RWPE1 (cell line): ENCODE measurements at regions not wholly inside any gene's neighbourhood (a gene's known extent, or its start where the extent isn't known, plus 50 kb on each side); places are given as distances from the start of the nearest gene placed in this dataset.

Source experiments
- CTCF ChIA-PET: fragments of 350-600 bp; sonication (Branson Sonifier 250); formaldehyde crosslinking; extraction: SDS; loops from one replicate; lab custom pipeline; 2021; lab: Yijun Ruan, JAX
- POLR2A ChIA-PET: fragments of 400-600 bp; formaldehyde crosslinking; extraction: SDS; loops from one replicate; lab custom pipeline; 2020; ENCODE audit warnings: antibody characterized with exemption; ENCODE audit not compliant: low non-redundant PET; lab: Yijun Ruan, JAX
- DNase-seq: peaks from one replicate; pipeline ENCODE4 v3.0.0; 2012; ENCODE audit warnings: low spot score
- H3K27ac ChIP-seq: fragments of 450-650 bp; 2 replicates; pipeline ENCODE4 v1.5.1; 2017
- TF ChIP-seq, protein P1 (sequence below): fragments of 450-650 bp; conservative IDR thresholded peaks from 2 replicates; pipeline ENCODE4 v1.5.1; 2017; ENCODE audit warnings: low read depth, mild to moderate bottlenecking

DNA sequence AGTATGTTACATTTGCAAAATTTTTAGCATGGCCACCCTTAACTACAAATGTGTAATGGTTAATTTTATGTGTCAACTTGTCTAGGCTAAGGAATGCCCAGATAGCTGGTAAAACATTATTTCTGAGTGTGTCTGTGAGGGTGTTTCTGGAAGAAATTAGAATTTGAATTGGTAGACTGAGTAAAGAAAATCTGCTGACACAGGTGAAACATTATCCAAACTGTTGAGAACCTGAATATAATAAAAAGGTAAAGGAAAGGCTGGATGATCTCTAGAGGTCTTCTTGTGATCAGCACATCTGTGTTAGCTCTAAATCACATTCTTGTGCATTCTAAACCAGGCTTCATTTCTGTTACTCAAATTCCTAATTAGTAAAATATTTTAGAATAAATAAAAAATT, 100.8 kb downstream of the UCHL5 start:
- ChIA-PET POLR2A (no interaction called here), CTCF (interaction anchor here (0.7 to 0.9 kb wide), 2 partner anchors 97 to 538 kb away, joined by 3 read pairs; no protein-coding TSS in a partner anchor)
- no peak for DNase-seq
- TF ChIP-seq, protein P1, sequence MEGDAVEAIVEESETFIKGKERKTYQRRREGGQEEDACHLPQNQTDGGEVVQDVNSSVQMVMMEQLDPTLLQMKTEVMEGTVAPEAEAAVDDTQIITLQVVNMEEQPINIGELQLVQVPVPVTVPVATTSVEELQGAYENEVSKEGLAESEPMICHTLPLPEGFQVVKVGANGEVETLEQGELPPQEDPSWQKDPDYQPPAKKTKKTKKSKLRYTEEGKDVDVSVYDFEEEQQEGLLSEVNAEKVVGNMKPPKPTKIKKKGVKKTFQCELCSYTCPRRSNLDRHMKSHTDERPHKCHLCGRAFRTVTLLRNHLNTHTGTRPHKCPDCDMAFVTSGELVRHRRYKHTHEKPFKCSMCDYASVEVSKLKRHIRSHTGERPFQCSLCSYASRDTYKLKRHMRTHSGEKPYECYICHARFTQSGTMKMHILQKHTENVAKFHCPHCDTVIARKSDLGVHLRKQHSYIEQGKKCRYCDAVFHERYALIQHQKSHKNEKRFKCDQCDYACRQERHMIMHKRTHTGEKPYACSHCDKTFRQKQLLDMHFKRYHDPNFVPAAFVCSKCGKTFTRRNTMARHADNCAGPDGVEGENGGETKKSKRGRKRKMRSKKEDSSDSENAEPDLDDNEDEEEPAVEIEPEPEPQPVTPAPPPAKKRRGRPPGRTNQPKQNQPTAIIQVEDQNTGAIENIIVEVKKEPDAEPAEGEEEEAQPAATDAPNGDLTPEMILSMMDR: no peak
- no peak overlapping the region for H3K27ac ChIP-seq

DNA sequence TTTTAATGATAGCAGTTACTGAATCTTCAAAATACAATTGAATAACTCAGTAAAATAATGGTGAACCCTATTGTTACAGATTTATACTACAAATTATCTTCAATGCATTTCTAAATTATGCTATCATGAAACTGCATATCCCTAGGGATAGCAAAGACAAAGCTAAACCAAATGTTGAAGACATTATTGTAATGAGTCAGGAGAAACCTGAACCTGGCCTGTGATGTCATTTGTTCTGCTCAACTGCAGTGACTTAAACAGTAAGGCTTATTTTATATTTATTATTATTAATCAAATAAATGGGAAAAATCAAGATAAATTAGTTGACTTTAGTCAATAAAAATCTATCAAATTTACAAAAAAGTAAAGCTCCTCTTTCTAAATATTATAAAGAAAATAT, 100.3 kb downstream of the UCHL5 start:
- no peak for DNase-seq
- CTCF ChIA-PET: interaction anchor here (0.9 kb wide), 1 partner anchor 98 kb away, joined by 3 read pairs; no protein-coding TSS in a partner anchor
- TF ChIP-seq, protein P1: no peak
- POLR2A ChIA-PET: no interaction called here
- H3K27ac ChIP-seq: no peak overlapping the region

DNA sequence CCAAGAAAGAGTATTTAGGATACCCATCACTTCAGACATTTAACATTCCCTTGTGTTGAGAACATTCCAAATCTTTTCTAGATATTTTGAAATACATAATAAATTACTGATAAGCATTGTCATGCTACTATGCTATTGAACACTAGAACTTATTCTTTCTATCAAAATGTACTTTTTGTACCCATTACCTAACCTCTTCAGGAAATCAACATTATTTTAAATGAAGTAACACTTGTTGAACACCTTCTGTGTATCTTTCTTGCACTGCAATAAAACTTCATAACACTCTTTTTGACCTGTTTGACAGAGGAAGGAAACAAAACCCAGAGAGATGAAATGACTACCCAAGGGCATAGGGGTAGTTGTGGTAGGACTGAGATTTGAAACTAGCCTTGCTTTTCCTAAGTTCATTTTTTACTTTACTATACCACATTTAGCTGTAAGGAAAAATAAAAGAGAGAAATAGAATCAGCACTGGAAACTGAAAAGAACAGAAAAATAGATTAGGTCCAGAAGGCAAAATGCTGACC, 99.4 kb downstream of the UCHL5 start:
- ChIA-PET POLR2A (no interaction called here), CTCF (interaction anchor here (0.5 to 0.6 kb wide), 2 partner anchors 184 to 545 kb away, joined by 3 to 4 read pairs; no protein-coding TSS in a partner anchor)
- no peak overlapping the region for H3K27ac ChIP-seq
- TF ChIP-seq, protein P1: no peak
- DNase-seq: no peak
